ENCODE measurements at regions not wholly inside any gene's neighbourhood (a gene's known extent, or its start where the extent isn't known, plus 50 kb on each side); places are given as distances from the start of the nearest gene placed in this dataset.

- no peak for TF ChIP-seq CTCF (IDR thresholded peaks at IDR 0.05)
- TF ChIP-seq POLR2A (IDR thresholded peaks at IDR 0.05): no peak
Measured at GRCh38 chr17:79444198-79444597, 166.7 kb downstream of the RBFOX3 start.

Data from tibial nerve (tissue), 3 donors.